NCI-H1417 (cell line): ENCODE measurements at regions not wholly inside any gene's neighbourhood (a gene's known extent, or its start where the extent isn't known, plus 50 kb on each side); places are given as distances from the start of the nearest gene placed in this dataset.
A peak's percentile ranks its signal among the peaks of the same experiment; 100 is the strongest.

Experiments used
- DNase-seq, 3 experiments: peaks; one replicate each; lab custom pipeline; 2025; lab: John Stamatoyannopoulos, UW

DNA sequence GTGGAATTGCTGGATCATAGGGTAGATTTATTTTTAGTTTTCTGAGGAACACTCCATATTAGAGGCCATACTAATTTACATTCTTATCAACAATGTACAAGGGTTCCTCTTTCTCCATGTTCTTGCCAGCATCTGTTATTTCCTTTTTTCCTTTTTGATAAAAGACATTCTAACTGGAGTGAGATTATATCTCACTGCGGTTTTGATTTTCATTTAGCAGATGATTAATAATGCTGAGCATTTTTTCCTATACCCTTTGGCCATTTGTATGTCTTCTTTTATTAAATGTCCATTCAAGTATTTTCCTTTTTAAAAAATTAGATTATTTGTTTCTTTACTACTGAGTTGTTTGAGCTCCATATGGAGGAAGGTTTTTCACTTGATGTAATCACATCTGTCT is 1189.5 kb downstream of the ZPLD1 start:
- no peak for DNase-seq

DNA sequence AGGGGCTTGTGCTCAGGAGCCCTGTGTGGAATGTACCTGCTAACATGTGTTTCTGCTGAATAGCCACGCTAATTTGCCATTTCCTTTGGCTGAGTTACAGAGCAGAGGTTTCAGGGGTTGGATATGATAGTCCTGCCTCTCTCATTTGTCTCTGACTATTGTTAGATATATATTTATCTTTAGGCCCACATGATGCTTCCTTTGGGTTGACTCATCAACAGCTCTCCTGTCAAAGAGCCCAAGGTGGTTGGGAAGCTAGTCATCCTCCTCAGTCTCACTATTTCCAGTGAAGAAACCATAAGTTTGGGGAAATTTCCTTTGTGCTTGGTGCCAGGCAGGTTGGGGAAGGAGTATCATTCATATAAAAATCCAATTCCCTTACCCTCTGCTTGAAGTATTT is 1194.6 kb downstream of the ZPLD1 start:
- DNase-seq = no peak

DNA sequence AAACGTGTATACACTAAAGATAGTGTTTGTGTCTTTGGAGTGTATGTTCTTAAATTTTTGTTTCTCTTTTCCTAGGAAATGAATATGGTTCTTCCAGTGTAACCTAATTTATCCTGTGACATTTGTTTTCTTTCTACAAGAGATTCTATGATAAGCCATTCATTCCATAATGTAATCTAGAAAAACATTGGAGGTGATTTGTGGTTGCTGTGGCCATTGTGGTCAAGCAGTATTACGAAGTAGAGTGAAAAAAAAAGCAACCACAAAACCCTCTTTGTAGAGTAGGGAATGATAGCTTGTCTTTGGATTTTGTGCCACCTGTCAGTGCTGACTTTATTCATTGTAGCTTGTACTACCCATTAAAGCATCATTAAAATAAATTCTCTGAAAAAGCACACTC is 1209.6 kb downstream of the ZPLD1 start:
- DNase-seq = peak in 1 of 3 experiments; percentile 14

DNA sequence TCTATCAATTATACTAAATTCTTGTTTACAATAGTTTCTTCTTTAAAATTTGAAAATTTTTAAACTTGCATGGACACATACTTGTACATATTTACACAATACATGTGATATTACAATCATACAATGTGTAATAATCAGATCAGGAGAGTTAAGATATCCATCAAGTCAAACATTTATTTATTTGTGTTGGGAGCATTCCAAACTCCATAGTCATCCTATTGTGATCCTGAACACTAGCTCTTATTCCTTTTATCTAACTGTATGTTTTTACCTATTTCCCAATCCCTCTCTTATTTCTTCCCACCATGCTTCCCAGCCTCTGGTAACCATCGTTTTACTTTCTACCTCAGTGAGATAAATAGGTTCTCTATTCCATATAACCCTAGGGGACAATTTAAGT is 1219.2 kb downstream of the ZPLD1 start:
- no peak for DNase-seq

DNA sequence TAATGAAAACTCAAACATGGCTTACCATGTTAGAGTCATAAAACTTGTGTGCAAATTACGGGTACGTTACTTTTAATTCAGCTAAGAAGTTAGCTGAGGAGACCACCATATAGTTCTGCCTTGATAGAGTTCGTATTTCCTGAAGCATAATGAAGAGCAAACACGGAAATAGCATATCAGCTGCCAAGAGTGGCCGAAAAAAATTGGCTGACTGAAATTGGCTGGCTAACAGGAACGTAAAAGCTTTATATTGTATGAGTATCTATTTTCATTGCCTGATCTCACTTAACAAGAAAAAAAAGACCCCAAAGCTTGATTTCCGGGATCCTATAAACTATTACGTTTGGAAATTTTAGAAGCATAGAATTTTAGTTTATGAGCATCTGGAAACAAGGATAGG is 1222.9 kb downstream of the ZPLD1 start:
- no peak for DNase-seq

DNA sequence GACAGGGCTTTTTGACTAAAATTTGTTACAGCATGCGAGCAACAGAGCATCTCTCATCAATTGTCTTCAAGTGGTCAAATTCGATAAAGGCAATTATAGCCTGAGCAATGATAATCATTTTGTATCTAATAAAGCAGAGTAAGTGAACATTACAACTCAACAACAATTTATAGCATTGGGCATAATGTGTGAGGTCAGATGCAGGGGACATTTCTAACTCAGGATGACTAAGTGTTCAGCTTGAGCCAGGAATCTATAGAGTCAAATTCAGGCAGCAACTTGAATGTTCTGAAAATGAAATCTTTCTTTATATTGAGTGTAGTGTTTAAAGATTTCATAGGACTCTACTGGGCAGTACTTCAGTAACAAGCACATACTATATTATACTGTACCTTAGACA is 1226.0 kb downstream of the ZPLD1 start:
- DNase-seq = no peak

DNA sequence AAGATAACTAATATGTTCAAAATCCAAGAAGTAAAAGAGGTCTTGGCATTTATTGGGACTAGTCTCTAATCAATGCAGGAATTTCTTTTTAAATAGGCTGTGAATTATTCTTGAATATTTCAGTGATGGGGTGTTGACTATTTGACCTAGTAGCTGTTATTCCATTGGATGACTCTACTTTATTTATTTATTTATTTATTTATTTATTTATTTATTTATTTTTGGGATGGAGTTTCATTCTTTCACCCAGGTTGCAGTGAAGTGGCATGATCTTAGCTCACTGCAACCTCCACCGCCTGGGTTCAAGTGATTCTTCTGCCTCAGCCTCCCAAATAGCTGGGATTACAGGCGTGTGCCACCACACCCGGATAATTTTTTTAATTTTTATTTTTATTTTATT is 1227.8 kb downstream of the ZPLD1 start:
- no peak for DNase-seq

DNA sequence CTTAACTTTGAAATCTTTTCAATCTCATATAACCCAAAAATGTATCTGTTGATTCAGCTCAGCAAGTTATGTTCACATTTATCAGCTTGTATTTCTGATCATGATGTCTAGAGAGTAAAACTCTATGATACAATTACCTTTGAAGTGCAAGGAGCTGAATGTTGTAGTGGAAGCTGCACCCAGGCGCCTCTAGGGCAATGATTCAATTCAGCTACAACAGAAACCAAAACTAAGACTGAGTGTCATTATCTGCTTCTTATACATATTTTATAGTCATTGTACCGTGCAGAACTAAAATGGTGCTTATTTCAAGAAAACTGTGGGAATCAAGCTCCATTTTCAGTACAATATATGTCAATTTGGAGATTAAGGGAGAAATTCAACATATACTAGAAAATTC is 1237.5 kb downstream of the ZPLD1 start:
- no peak for DNase-seq

DNA sequence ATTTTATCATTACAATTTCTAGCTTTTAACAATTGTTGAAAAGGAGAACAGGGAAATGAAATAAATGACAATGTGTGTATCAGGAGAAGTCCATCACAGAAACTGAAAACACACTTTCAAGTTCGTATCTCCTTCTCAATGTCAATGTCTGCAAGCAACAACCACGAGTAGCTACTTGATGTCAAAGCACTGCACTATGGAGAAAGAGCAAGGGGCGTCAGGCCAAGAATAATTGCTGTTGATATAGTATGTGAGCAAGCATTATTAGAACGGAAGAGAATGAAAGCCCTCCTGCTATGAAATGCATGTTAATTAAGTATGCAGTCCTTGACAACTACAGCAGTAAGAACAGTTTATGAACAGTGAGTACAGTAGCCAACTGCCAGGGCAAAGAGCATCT is 1250.1 kb downstream of the ZPLD1 start:
- DNase-seq = peak in 2 of 3 experiments; percentile 72 to 96

DNA sequence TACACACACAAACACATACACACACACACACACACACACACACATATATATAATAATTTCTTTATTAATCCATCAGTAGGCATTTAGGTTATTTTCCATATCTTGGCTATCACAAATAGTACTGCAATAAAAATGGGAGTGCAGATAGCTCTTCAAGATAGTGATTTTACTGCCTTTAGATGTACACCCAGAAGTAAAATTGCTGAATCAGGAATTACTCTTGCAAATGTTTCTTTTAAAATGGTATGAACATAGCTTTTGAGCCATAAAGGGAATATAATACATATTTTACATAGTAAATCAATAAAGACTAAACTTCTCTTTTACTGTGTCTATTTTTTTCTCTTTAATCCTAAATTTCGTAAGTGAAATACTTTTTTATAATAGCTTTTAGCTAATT is 1251.1 kb downstream of the ZPLD1 start:
- no peak for DNase-seq

DNA sequence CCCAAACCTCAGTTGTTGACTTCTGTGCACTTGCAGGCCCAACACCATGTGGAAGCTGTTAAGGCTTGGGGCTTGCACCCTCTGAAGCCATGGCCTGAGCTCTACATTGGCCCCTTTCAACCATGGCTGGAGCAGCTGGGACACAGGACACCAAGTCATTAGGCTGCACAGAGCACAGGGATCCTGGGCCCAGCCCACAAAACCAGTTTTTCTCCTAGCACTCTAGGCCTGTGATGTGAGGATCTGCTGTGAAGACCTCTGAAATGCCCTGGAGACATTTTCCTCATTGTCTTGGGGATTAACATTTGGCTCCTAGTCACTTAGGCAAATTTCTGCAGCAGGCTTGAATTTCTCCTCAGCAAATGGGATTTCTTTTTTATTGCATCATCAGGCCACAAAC is 1255.7 kb downstream of the ZPLD1 start:
- no peak for DNase-seq

DNA sequence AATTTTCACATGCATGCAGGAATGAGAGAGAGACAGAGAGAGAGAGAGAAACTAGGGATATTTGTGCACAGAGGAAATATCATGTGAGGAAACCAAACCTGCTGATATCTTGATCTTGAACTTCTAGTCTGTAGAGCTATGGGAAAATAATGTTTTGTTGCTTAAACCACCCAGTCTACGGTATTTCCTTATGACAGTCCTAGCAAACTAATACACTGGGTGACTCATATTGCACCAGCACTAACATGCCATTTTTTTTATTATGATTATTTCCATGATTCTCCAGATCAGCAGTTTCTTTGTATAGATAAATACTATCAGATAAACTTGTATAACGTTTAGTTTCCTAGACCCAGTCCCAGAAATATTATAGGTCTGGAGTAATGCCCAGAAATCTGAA is 1259.0 kb downstream of the ZPLD1 start:
- no peak for DNase-seq

DNA sequence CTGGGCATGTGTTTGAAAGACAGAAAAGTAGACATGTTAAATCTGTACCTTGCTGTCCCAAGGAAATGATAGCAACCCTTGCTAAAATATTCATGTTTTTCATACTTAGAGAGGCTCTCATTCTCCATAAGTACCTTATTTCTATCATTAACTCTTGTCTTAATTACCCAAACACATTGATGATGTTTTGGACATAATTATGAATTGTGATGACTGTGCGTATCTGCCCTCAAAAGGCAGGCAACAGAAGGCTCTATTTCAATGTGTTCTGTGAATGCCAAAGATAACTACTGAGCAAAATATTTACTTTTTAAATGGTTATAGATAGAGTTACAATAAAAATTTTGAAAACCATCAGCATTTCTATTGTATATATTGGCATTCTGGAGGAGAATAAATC is 1263.8 kb downstream of the ZPLD1 start:
- no peak for DNase-seq

DNA sequence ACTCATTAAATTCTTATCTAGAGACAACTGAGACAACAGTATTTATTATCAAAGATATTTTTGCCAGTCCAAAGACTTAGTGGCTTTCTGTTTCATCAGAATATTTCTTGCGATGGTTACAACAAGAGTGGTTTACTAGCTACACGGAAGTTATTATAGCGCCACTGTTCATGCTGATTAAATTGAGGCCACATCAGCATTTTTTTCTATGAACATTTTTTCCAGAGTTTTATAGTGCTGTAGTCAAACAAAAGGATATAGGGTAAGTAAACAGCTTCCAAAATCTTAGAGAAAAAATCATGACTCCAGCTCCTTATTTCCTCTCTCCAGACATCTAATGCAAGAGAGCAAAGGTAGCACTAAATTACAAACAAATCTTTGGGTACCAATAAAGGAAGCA is 1264.4 kb downstream of the ZPLD1 start:
- no peak for DNase-seq

DNA sequence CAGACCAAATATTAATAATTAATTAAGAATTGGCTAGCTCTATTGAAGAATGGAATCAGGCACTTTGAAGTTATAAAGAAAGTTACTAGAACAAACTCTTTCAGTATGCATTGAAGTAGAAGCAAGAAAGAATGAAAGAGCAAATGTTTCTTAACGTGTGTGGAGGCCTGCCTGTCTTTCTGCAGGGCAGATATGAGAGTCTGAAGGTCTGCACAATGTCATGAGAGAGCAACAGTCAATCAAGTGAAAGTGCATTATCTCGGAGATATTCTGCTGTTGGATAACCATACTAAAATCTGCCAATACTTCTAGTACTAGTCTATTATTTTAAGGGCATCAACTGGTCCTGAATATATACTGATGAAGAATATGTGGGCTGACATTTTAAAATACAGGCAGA is 1270.8 kb downstream of the ZPLD1 start:
- DNase-seq = no peak

DNA sequence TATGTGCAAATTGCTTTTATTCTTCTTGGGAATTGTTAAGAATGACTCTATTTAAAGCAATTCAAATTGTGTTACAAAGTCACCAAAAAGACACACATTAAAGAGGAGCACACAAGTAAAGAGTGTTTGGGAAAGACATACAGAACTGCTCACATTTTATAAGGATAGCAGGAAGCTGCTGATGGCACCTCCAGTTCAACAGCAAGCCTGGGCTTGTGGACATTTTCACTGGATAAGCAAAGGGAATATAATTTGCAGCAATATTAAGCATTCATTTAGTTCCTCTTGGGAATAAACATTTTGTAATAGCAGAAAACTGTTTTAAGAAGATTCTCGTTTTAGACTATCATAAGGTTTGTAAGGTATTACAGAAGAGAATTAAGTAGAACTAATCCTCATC is 1271.9 kb downstream of the ZPLD1 start:
- DNase-seq = no peak

DNA sequence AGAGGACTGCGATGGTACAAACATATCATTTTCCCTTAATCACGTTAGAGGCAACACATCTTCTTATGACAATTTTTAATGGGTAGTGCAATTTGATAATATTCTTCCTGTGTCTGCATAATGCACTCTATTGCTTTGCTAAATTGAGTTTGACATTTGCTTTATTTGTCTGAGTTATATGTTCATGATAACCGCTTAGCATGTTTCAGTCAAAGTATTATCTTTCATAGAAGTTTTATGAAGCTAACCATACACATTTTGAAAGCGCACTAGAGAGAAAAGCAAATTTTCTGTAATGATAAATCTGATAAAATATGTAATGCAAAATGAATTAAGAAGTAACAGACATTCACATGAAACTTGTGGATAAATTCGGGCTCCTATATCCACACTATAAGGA is 1276.9 kb downstream of the ZPLD1 start:
- DNase-seq = no peak

DNA sequence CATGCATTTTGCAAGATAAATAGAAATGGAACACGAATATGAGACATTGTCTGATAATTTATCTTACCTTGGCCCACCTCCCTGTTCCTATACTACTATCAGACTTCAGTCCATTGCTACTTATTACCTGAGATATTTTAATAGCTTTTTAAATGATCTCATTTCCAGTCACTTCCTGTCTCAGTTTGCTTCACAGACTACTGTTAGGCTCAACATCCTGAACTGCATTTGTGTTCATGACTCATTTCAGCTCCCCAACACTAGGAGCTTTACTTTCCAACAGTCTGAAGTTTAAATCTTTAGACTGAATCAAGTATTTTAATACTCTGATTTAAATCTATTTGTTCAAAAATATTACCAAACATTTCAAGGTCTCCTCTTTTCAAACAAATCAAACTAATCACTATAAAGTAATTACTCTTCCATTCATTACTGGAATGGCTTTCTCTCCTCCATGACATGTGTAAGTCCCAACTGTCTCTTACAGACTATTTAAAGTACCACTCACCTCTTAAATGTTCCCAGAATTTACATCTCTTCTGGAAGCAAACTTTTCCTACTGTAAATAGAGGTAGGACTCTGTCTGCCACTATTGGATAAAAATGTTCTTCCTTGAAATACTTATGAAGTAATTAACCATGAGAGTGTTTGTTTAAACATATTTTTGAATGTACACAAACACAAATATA is 1277.6 kb downstream of the ZPLD1 start:
- DNase-seq = no peak

DNA sequence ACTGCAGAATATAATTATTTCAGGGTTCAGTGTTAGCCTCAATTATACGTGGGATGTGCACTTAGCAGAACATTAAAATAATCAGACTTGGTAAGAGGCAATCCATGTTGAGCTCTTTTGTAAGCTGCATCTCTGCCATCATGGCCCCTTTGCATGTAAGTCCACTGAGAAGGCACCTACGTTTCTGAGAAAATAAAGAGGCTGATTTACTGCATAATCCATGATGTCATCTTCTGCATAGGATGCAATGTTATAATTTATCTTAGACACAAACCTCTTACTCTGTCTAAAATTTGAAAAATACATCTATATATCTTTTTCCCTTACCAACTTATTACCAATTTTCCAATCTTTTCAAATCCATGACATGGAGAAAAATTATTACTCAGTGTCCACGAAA is 1294.7 kb downstream of the ZPLD1 start:
- DNase-seq = no peak

DNA sequence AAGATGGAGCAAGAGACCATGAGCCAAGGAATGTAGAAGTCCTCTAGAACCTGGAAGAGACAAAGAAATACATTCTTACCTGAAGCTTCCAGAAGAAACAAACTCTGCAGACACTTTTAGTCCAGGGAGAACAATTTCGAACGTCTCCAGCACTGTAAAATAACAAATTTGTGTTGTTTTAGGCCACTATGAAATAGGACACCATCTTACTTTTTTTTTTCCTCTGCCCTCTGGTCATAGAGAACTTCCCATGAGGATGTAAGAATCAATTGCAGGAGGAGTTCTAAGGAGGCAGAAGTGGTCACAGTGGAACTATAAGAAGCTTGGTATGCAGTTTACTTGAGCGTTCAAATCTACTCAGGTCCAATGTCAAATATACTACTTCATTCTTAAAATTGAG is 1295.9 kb downstream of the ZPLD1 start:
- DNase-seq = no peak

DNA sequence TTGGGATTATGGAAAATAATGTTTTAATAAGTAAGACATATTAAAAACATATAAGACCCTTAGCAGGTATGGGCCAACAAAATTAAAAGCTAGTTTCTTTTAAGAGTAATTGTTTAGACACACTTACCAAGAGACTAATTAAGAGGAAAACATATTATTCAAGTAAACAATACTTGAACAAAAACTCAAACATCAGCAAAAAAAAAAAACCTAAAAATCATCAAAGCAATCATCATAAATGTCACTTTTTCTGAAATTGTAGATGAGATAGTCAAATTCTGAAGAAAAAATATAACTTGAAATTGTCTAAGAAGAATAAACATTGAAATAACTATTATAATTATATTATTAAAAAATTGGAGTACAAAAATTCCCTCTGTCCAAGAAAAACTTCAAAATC is 1318.2 kb downstream of the ZPLD1 start:
- DNase-seq = no peak

DNA sequence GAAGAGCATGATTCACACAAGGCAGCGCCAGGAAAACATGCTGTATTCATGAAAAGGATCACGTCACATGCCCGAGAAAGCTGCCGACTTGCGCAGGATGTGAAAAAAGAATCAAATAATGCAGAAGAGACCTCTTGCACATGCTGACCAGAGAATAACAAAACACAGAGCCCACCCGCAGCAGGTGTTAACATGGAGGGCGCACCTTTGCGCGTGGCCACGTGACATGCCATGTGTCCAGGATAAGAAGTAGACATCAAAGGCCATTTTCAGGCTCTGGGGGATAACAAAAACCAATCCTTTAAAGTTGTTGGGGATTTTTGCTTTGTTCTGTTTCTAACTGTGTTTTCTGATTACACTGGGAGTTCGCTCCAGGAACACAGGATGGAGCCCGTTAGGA is 1332.8 kb downstream of the ZPLD1 start:
- DNase-seq = no peak

DNA sequence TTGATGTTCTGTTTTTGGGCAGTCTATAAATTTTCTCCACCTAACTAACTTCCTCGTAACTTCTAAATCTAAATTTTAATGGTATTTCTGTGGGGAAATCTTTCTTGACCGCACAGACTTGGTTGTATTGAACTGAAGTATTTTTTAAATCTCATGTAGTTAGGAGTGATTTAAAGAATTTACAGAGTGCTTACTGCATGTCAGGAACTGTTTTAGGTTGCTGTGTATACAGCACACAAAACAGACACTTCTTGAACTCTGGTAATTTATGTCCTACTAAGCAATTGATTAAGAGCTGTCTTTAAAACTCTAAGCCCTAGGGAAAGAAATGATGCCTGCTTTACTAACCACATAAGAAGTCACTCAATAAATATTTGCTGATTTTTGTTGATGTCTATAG is 1350.2 kb downstream of the ZPLD1 start:
- no peak for DNase-seq

DNA sequence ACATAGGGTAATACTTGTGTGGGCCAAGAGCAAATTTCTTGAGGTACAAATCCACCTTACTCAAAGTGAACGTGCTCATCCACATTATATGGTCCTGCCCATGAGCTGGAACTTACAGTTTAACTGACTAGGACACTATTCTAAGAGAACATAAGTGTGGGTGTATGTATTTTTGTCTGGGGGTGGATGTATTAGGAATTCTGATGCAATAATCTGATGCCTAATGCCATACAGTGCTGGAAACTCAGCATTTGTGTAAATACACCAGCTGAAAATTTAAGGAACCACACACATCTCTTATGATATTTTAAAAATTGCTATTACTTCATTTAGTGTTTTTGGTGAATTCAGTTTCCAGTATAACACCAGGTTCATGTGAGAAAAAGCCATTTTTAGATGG is 1350.7 kb downstream of the ZPLD1 start:
- no peak for DNase-seq

DNA sequence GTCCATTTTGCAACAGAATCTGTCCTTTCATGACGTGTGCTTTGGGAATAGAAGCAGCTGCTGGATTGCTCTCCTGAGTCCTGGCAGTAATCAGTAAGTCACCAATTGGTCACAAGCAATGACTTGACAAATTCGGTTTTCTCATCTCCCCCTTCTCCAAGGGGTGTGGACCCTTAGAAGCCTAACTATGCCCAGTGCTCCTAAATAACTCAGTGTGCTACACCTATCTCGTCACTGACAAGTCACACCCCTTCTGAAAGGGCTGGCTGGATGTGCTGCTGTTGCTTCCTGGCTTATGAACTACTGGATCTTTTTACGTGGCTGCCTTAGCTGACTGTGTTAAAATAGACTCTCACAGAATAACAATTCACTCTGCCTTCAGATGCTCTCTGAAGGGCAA is 1351.5 kb downstream of the ZPLD1 start:
- DNase-seq = no peak
